ENCODE measurements at regions not wholly inside any gene's neighbourhood (a gene's known extent, or its start where the extent isn't known, plus 50 kb on each side); places are given as distances from the start of the nearest gene placed in this dataset.
"Not testable (repeated sequence)": the region's sequence is repeated elsewhere in the genome, so short reads cannot be mapped to it uniquely, and the experiment has no call there.

GRCh38 chr20:61073376-61073775, 178.7 kb upstream of the CDH4 start:
- no peak for DNase-seq

GRCh38 chr20:61082720-61083119, 169.3 kb upstream of the CDH4 start:
- no peak for DNase-seq

- no peak for DNase-seq
Measured at GRCh38 chr20:61083431-61083830, 168.6 kb upstream of the CDH4 start.

- DNase-seq: no peak
Measured at GRCh38 chr20:61086031-61086430, 166.0 kb upstream of the CDH4 start.

- no peak for DNase-seq
Measured at GRCh38 chr20:61090541-61090940, 161.5 kb upstream of the CDH4 start.

- no peak for DNase-seq
Measured at GRCh38 chr20:61092251-61092650, 159.8 kb upstream of the CDH4 start.

- DNase-seq: no peak
Measured at GRCh38 chr20:61094581-61094980, 157.5 kb upstream of the CDH4 start.

GRCh38 chr20:61096463-61096862, 155.6 kb upstream of the CDH4 start:
- no peak for DNase-seq

- no peak for DNase-seq
Measured at GRCh38 chr20:61099806-61100205, 152.3 kb upstream of the CDH4 start.

- no peak for DNase-seq
Measured at GRCh38 chr20:61100489-61100888, 151.6 kb upstream of the CDH4 start.

GRCh38 chr20:61101321-61101720, 150.7 kb upstream of the CDH4 start:
- not testable (repeated sequence) for DNase-seq

GRCh38 chr20:61104232-61104631, 147.8 kb upstream of the CDH4 start:
- no peak for DNase-seq

- DNase-seq: no peak
Measured at GRCh38 chr20:61105395-61105794, 146.7 kb upstream of the CDH4 start.

- DNase-seq: no peak
Measured at GRCh38 chr20:61106438-61106837, 145.6 kb upstream of the CDH4 start.

GRCh38 chr20:61109221-61109805, 142.7 kb upstream of the CDH4 start:
- DNase-seq: no peak

GRCh38 chr20:61112515-61112914, 139.5 kb upstream of the CDH4 start:
- DNase-seq: no peak

- DNase-seq: no peak
Measured at GRCh38 chr20:61113731-61114130, 138.3 kb upstream of the CDH4 start.

GRCh38 chr20:61114493-61115175, 137.4 kb upstream of the CDH4 start:
- no peak for DNase-seq

- no peak for DNase-seq
Measured at GRCh38 chr20:61115364-61116065, 136.5 kb upstream of the CDH4 start.

- DNase-seq: no peak
Measured at GRCh38 chr20:61117725-61118124, 134.3 kb upstream of the CDH4 start.

- DNase-seq: no peak
Measured at GRCh38 chr20:61118429-61119224, 133.4 kb upstream of the CDH4 start.

- DNase-seq: no peak
Measured at GRCh38 chr20:61119273-61119672, 132.8 kb upstream of the CDH4 start.

GRCh38 chr20:61119794-61120410, 132.2 kb upstream of the CDH4 start:
- DNase-seq: no peak
